H9 (cell line): ENCODE measurements at regions not wholly inside any gene's neighbourhood (a gene's known extent, or its start where the extent isn't known, plus 50 kb on each side); places are given as distances from the start of the nearest gene placed in this dataset.

Source experiments
- DNase-seq: peaks from one replicate; pipeline ENCODE4 v3.0.0-alpha.2; 2017
- H2AFZ ChIP-seq: one replicate; pipeline ENCODE4 v1.6.1; 2013; ENCODE audit warnings: mild to moderate bottlenecking, low read length, control low read depth, moderate library complexity
- H2AK5ac ChIP-seq: 2 replicates; pipeline ENCODE4 v1.6.1; 2013; ENCODE audit warnings: low read length, control low read depth, mixed read lengths; ENCODE audit not compliant: insufficient read length
- H2BK120ac ChIP-seq: one replicate; pipeline ENCODE4 v1.6.1; 2013; ENCODE audit warnings: low read depth, mild to moderate bottlenecking, low read length, control low read depth, inconsistent platforms; ENCODE audit not compliant: poor library complexity, severe bottlenecking
- H2BK12ac ChIP-seq: 2 replicates; pipeline ENCODE4 v1.6.1; 2013; ENCODE audit warnings: low read length, control low read depth, mixed read lengths, low read depth; ENCODE audit not compliant: insufficient read length
- H2BK15ac ChIP-seq: 2 replicates; pipeline ENCODE4 v1.6.1; 2013; ENCODE audit warnings: low read depth, low read length, control low read depth
- H2BK20ac ChIP-seq: one replicate; pipeline ENCODE4 v1.6.1; 2013; ENCODE audit warnings: low read depth, mild to moderate bottlenecking, low read length, control low read depth, inconsistent platforms; ENCODE audit not compliant: poor library complexity, severe bottlenecking
- H2BK5ac ChIP-seq: 2 replicates; pipeline ENCODE4 v1.6.1; 2013; ENCODE audit warnings: low read length, control low read depth, mixed read lengths; ENCODE audit not compliant: insufficient read length
- H3K14ac ChIP-seq: 2 replicates; pipeline ENCODE4 v1.6.1; 2013; ENCODE audit warnings: low read length, control low read depth; ENCODE audit not compliant: insufficient read depth
- H3K18ac ChIP-seq: 2 replicates; pipeline ENCODE4 v1.6.1; 2013; ENCODE audit warnings: low read depth, mild to moderate bottlenecking, mixed read lengths, low read length, control low read depth; ENCODE audit not compliant: insufficient read length
- H3K23ac ChIP-seq: 2 replicates; pipeline ENCODE4 v1.6.1; 2013; ENCODE audit warnings: low read length, control low read depth, mixed read lengths, low read depth; ENCODE audit not compliant: insufficient read length
- H3K23me2 ChIP-seq: 2 replicates; pipeline ENCODE4 v1.6.1; 2013; ENCODE audit warnings: low read depth, mild to moderate bottlenecking, mixed read lengths, low read length, control low read depth; ENCODE audit not compliant: insufficient read length, poor library complexity, severe bottlenecking
- H3K27ac ChIP-seq: 2 replicates; pipeline ENCODE4 v1.5.1; 2013; ENCODE audit warnings: low read length, control low read depth, mixed read lengths, low read depth; ENCODE audit not compliant: insufficient read length
- H3K27me3 ChIP-seq: 2 replicates; pipeline ENCODE4 v1.6.1; 2013; ENCODE audit warnings: low read length, control low read depth, inconsistent platforms; ENCODE audit not compliant: insufficient read depth
- H3K4ac ChIP-seq: 2 replicates; pipeline ENCODE4 v1.6.1; 2013; ENCODE audit warnings: low read depth, mild to moderate bottlenecking, control low read depth, inconsistent platforms, low read length, moderate library complexity
- H3K4me1 ChIP-seq: 2 replicates; pipeline ENCODE4 v1.6.1; 2013; ENCODE audit warnings: low read length, control low read depth, inconsistent platforms; ENCODE audit not compliant: insufficient read depth
- H3K4me2 ChIP-seq: 2 replicates; pipeline ENCODE4 v1.6.1; 2013; ENCODE audit warnings: low read length, control low read depth, mixed read lengths; ENCODE audit not compliant: insufficient read length, insufficient read depth
- H3K56ac ChIP-seq: 2 replicates; pipeline ENCODE4 v1.6.1; 2013; ENCODE audit warnings: low read depth, mild to moderate bottlenecking, mixed read lengths, low read length, control low read depth; ENCODE audit not compliant: insufficient read length
- H3K79me1 ChIP-seq: 2 replicates; pipeline ENCODE4 v1.6.1; 2013; ENCODE audit warnings: low read depth, mild to moderate bottlenecking, moderate library complexity, low read length, control low read depth, inconsistent platforms; ENCODE audit not compliant: insufficient read depth, poor library complexity, severe bottlenecking
- H3K79me2 ChIP-seq: 2 replicates; pipeline ENCODE4 v1.6.1; 2013; ENCODE audit warnings: low read length, control low read depth, inconsistent platforms; ENCODE audit not compliant: insufficient read depth
- H3K9ac ChIP-seq: 2 replicates; pipeline ENCODE4 v1.6.1; 2013; ENCODE audit warnings: low read length, control low read depth, mixed read lengths; ENCODE audit not compliant: insufficient read length; ENCODE audit errors: extremely low read depth
- H3K9me3 ChIP-seq: one replicate; pipeline ENCODE4 v1.6.1; 2013; ENCODE audit warnings: low read depth, low read length, inconsistent platforms; ENCODE audit not compliant: control insufficient read depth
- H3T11ph ChIP-seq: one replicate; pipeline ENCODE4 v1.6.1; 2013; ENCODE audit warnings: mild to moderate bottlenecking, low read length, control low read depth, inconsistent platforms
- H4K20me1 ChIP-seq: one replicate; pipeline ENCODE4 v1.6.1; 2013; ENCODE audit not compliant: control insufficient read depth, insufficient read length, insufficient read depth
- H4K5ac ChIP-seq: 2 replicates; pipeline ENCODE4 v1.6.1; 2013; ENCODE audit warnings: low read depth, mild to moderate bottlenecking, mixed read lengths, low read length, control low read depth; ENCODE audit not compliant: insufficient read length
- H4K8ac ChIP-seq: replicated peaks from 2 replicates; pipeline ENCODE4 v1.6.1; 2013; ENCODE audit warnings: low read length, control low read depth, mixed read lengths, low read depth; ENCODE audit not compliant: insufficient read length
- H4K91ac ChIP-seq: 2 replicates; pipeline ENCODE4 v1.6.1; 2013; ENCODE audit warnings: low read depth, mild to moderate bottlenecking, moderate library complexity, mixed read lengths, low read length, control low read depth; ENCODE audit not compliant: insufficient read length
- H3K27ac Mint-ChIP-seq, 3 experiments: 2 replicates in 2 of 3; 3 replicates in 1 of 3; pipeline ENCODE4 v1.8.0; 2020 to 2021; ENCODE audit warnings: mixed read lengths in 3 of 3, mild to moderate bottlenecking in 1 of 3, moderate library complexity in 1 of 3
- H3K27me3 Mint-ChIP-seq: 2 replicates; pipeline ENCODE4 v1.8.0; 2021; ENCODE audit warnings: low read depth, mild to moderate bottlenecking, moderate library complexity, mixed read lengths
- H3K36me3 Mint-ChIP-seq, 3 experiments: 2 replicates in 2 of 3; 3 replicates in 1 of 3; pipeline ENCODE4 v1.8.0; 2020 to 2021; ENCODE audit warnings: low read depth in 3 of 3, mixed read lengths in 3 of 3; ENCODE audit not compliant: insufficient read depth in 1 of 3
- H3K4me1 Mint-ChIP-seq, 2 experiments: 2 replicates each; pipeline ENCODE4 v1.8.0; 2020; ENCODE audit warnings: mixed read lengths in 2 of 2
- H3K4me3 Mint-ChIP-seq, 2 experiments: 2 replicates in 1 of 2; 3 replicates in 1 of 2; pipeline ENCODE4 v1.8.0; 2020 to 2021; ENCODE audit warnings: mild to moderate bottlenecking in 2 of 2, mixed read lengths in 2 of 2, moderate library complexity in 1 of 2
- H3K9me3 Mint-ChIP-seq, 2 experiments: 2 replicates in 1 of 2; 3 replicates in 1 of 2; pipeline ENCODE4 v1.8.0; 2020; ENCODE audit warnings: mild to moderate bottlenecking in 2 of 2, mixed read lengths in 2 of 2, moderate library complexity in 1 of 2
- CTCF ChIP-seq: fragments of 200-600 bp; sonication (generic); conservative IDR thresholded peaks from 3 replicates; pipeline ENCODE4 v1.8.0; 2021; ENCODE audit warnings: antibody characterized with exemption, mild to moderate bottlenecking
- WGBS: extraction: QIAGEN DNeasy Blood & Tissue Kit; methylation state at CpG from one replicate; pipeline ENCODE4 v1.1.7; 2013; ENCODE audit warnings: missing lambda C conversion rate, low lambda C conversion rate, mixed read lengths; ENCODE audit not compliant: insufficient read length; ENCODE audit errors: extremely low coverage; 5-methylcytosine and 5-hydroxymethylcytosine counted together

- Histone ChIP-seq H3K4me2 (no peak overlapping the region), H3K9ac (no peak overlapping the region), H3K27me3 (no peaks in the 10 kb centered on the region), H2BK20ac (no peak overlapping the region), H2AFZ (no peak overlapping the region), H2AK5ac (no peak overlapping the region), H3K23ac (no peak overlapping the region), H4K5ac (no peak overlapping the region), H2BK15ac (no peak overlapping the region), H2BK12ac (no peak overlapping the region), H3K56ac (no peak overlapping the region), H3K9me3 (no peaks in the 10 kb centered on the region), H3K79me1 (no peaks in the 10 kb centered on the region), H2BK120ac (no peak overlapping the region), H3T11ph (no peak overlapping the region), H3K27ac (no peak overlapping the region), H3K4me1 (peaks cover 3% of the 10 kb centered on the region; the same call in 1 of the 2 replicates), H3K23me2 (no peaks in the 10 kb centered on the region), H4K91ac (no peak overlapping the region), H3K79me2 (no peaks in the 10 kb centered on the region), H3K14ac (no peak overlapping the region), H4K8ac (no peak overlapping the region), H2BK5ac (no peak overlapping the region), H3K18ac (no peak overlapping the region), H3K4ac (no peak overlapping the region), H4K20me1 (no peaks in the 10 kb centered on the region)
- no peak for TF ChIP-seq CTCF
- H3K36me3 Mint-ChIP-seq = no peaks in the 10 kb centered on the region
- H3K27me3 Mint-ChIP-seq = peaks cover 7% of the 10 kb centered on the region
- no peaks in the 10 kb centered on the region for H3K9me3 Mint-ChIP-seq
- no peak overlapping the region for H3K4me3 Mint-ChIP-seq
- H3K4me1 Mint-ChIP-seq = 0 out of 4 replicates have a peak, but pooled peaks cover 0 to 4% of the 10 kb centered on the region in 2 experiments
- no peak for DNase-seq
- no CpG with 5 or more reads among the region's 7 CpGs for WGBS
- no peak overlapping the region for H3K27ac Mint-ChIP-seq
Observed at GRCh38 chr2:122236152-122236874, 480.9 kb downstream of the TSN start.
